ENCODE measurements at regions not wholly inside any gene's neighbourhood (a gene's known extent, or its start where the extent isn't known, plus 50 kb on each side); places are given as distances from the start of the nearest gene placed in this dataset.

- no peaks in the 10 kb centered on the region for H3K36me3 ChIP-seq (ENCODE audit: insufficient read depth, low read length)
- H3K27ac ChIP-seq (ENCODE audit: low read length), result no peak overlapping the region
- no peaks in the 10 kb centered on the region for H3K79me2 ChIP-seq (replicated peaks; ENCODE audit: insufficient read depth, low read length)
- no peak overlapping the region for H3K4me3 ChIP-seq (ENCODE audit: low read length)
- H3K4me2 ChIP-seq (ENCODE audit: low read length), result no peak overlapping the region
- H3F3A ChIP-seq (ENCODE audit: insufficient read depth, low read length, poor library complexity, severe bottlenecking), result no peaks in the 10 kb centered on the region
- H3K9me2 ChIP-seq (ENCODE audit: insufficient read depth, low read length), result no peaks in the 10 kb centered on the region
- H3K9ac ChIP-seq (ENCODE audit: low read length), result no peak overlapping the region
- H2AFZ ChIP-seq (ENCODE audit: low read depth, low read length), result no peak overlapping the region
- H3K9me3 ChIP-seq (ENCODE audit: low read length), result no peaks in the 10 kb centered on the region
- H4K20me1 ChIP-seq (ENCODE audit: insufficient read depth), result no peaks in the 10 kb centered on the region
- no peaks in the 10 kb centered on the region for H3K27me3 ChIP-seq (ENCODE audit: insufficient read depth, low read depth, low read length)
- no peak for TF ChIP-seq CTCF (IDR thresholded peaks at IDR 0.05; ENCODE audit: poor library complexity, severe bottlenecking)
- no peak for TF ChIP-seq RAD21 (conservative IDR thresholded peaks at IDR 0.05)
- no peak for TF ChIP-seq EP300 (conservative IDR thresholded peaks at IDR 0.05; ENCODE audit: poor library complexity, severe bottlenecking)
- no peak for TF ChIP-seq EZH2 (IDR thresholded peaks at IDR 0.05; ENCODE audit: borderline replicate concordance, insufficient read depth, low read length, poor library complexity, severe bottlenecking)
- no peak for TF ChIP-seq POLR2AphosphoS5 (IDR thresholded peaks at IDR 0.05)
- no peak for TF ChIP-seq MXI1 (conservative IDR thresholded peaks at IDR 0.05; ENCODE audit: poor library complexity, severe bottlenecking)
- no peak for TF ChIP-seq TAF1 (IDR thresholded peaks at IDR 0.05; ENCODE audit: low read depth)
- no peak for TF ChIP-seq REST (IDR thresholded peaks at IDR 0.05; ENCODE audit: borderline replicate concordance)
- no peak for TF ChIP-seq SMC3 (conservative IDR thresholded peaks at IDR 0.05; ENCODE audit: poor library complexity)
These were observed 237.0 kb upstream of the RGS17 start for GRCh38 chr6:153368131-153368530.

- Histone ChIP-seq H3K27ac (ENCODE audit: low read length) (no peak overlapping the region), H3K9ac (ENCODE audit: low read length) (no peak overlapping the region), H3F3A (ENCODE audit: insufficient read depth, low read length, poor library complexity, severe bottlenecking) (no peaks in the 10 kb centered on the region), H4K20me1 (ENCODE audit: insufficient read depth) (no peaks in the 10 kb centered on the region), H3K4me3 (ENCODE audit: low read length) (no peak overlapping the region), H3K9me3 (ENCODE audit: low read length) (no peaks in the 10 kb centered on the region), H3K9me2 (ENCODE audit: insufficient read depth, low read length) (no peaks in the 10 kb centered on the region), H3K27me3 (ENCODE audit: insufficient read depth, low read depth, low read length) (no peaks in the 10 kb centered on the region), H2AFZ (ENCODE audit: low read depth, low read length) (no peak overlapping the region), H3K4me2 (ENCODE audit: low read length) (no peak overlapping the region), H3K36me3 (ENCODE audit: insufficient read depth, low read length) (no peaks in the 10 kb centered on the region), H3K79me2 (replicated peaks; ENCODE audit: insufficient read depth, low read length) (no peaks in the 10 kb centered on the region)
- TF ChIP-seq TAF1 (IDR thresholded peaks at IDR 0.05; ENCODE audit: low read depth) (no peak), MXI1 (conservative IDR thresholded peaks at IDR 0.05; ENCODE audit: poor library complexity, severe bottlenecking) (no peak), REST (IDR thresholded peaks at IDR 0.05; ENCODE audit: borderline replicate concordance) (no peak), EZH2 (IDR thresholded peaks at IDR 0.05; ENCODE audit: borderline replicate concordance, insufficient read depth, low read length, poor library complexity, severe bottlenecking) (no peak), POLR2AphosphoS5 (IDR thresholded peaks at IDR 0.05) (no peak), CTCF (IDR thresholded peaks at IDR 0.05; ENCODE audit: poor library complexity, severe bottlenecking) (no peak), SMC3 (conservative IDR thresholded peaks at IDR 0.05; ENCODE audit: poor library complexity) (no peak), EP300 (conservative IDR thresholded peaks at IDR 0.05; ENCODE audit: poor library complexity, severe bottlenecking) (no peak), RAD21 (conservative IDR thresholded peaks at IDR 0.05) (no peak)
These were observed 235.9 kb upstream of the RGS17 start for GRCh38 chr6:153367021-153367420.

All from neural cell (in vitro differentiated cells).